ENCODE measurements at regions not wholly inside any gene's neighbourhood (a gene's known extent, or its start where the extent isn't known, plus 50 kb on each side); places are given as distances from the start of the nearest gene placed in this dataset.

- DNase-seq (ENCODE audit: low read depth, low spot score) (no peak), FAIRE-seq (no peak), ATAC-seq (no peak)
- intact Hi-C loops (cut with micrococcal nuclease; ENCODE audit: unreplicated experiment), result no loop called here
- no peaks in the 10 kb centered on the region for H3K79me2 ChIP-seq (ENCODE audit: control insufficient read depth, insufficient read depth, low read length)
- WGBS (ENCODE audit: insufficient coverage, insufficient replicate concordance, low lambda C conversion rate, missing lambda C conversion rate), result 40% methylated on average over 11 of the region's 11 CpGs
- no peaks in the 10 kb centered on the region for H4K20me1 ChIP-seq (ENCODE audit: control insufficient read depth, insufficient read depth)
- BruUV-seq (replicated peaks), result no TSS peak
- TF ChIP-seq POLR2AphosphoS2 (IDR thresholded peaks at IDR 0.05; ENCODE audit: low read depth, low read length) (no peak), YY1 (IDR thresholded peaks at IDR 0.05; ENCODE audit: low read depth, low read length) (no peak), RELA (IDR thresholded peaks at IDR 0.05; ENCODE audit: borderline replicate concordance, partially characterized antibody) (no peak), HDGF (IDR thresholded peaks at IDR 0.05) (no peak), EZH2 (IDR thresholded peaks at IDR 0.05; ENCODE audit: borderline replicate concordance, control insufficient read depth, low read depth, low read length) (no peak), SKIL (IDR thresholded peaks at IDR 0.05; ENCODE audit: low read depth, poor library complexity, severe bottlenecking) (no peak), FOS (IDR thresholded peaks at IDR 0.05; ENCODE audit: borderline replicate concordance, extremely low read depth, insufficient read length) (no peak), CHD1 (IDR thresholded peaks at IDR 0.05; ENCODE audit: low read depth, low read length) (no peak), TARDBP (IDR thresholded peaks at IDR 0.05; ENCODE audit: borderline replicate concordance) (no peak), ZSCAN29 (IDR thresholded peaks at IDR 0.05) (no peak), NFYB (IDR thresholded peaks at IDR 0.05; ENCODE audit: insufficient read depth, low read depth, low read length) (no peak), TCF3 (IDR thresholded peaks at IDR 0.05; ENCODE audit: borderline replicate concordance, insufficient read depth, low read depth, low read length) (no peak), ZBTB33 (IDR thresholded peaks at IDR 0.05) (no peak), TCF7 (IDR thresholded peaks at IDR 0.05; ENCODE audit: borderline replicate concordance) (no peak), NFYA (IDR thresholded peaks at IDR 0.05; ENCODE audit: borderline replicate concordance, low read depth, low read length) (no peak)
- TF ChIP-seq, protein P1, sequence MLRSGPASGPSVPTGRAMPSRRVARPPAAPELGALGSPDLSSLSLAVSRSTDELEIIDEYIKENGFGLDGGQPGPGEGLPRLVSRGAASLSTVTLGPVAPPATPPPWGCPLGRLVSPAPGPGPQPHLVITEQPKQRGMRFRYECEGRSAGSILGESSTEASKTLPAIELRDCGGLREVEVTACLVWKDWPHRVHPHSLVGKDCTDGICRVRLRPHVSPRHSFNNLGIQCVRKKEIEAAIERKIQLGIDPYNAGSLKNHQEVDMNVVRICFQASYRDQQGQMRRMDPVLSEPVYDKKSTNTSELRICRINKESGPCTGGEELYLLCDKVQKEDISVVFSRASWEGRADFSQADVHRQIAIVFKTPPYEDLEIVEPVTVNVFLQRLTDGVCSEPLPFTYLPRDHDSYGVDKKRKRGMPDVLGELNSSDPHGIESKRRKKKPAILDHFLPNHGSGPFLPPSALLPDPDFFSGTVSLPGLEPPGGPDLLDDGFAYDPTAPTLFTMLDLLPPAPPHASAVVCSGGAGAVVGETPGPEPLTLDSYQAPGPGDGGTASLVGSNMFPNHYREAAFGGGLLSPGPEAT (IDR thresholded peaks at IDR 0.05; ENCODE audit: low read depth), result no peak
- TF ChIP-seq, protein P2, sequence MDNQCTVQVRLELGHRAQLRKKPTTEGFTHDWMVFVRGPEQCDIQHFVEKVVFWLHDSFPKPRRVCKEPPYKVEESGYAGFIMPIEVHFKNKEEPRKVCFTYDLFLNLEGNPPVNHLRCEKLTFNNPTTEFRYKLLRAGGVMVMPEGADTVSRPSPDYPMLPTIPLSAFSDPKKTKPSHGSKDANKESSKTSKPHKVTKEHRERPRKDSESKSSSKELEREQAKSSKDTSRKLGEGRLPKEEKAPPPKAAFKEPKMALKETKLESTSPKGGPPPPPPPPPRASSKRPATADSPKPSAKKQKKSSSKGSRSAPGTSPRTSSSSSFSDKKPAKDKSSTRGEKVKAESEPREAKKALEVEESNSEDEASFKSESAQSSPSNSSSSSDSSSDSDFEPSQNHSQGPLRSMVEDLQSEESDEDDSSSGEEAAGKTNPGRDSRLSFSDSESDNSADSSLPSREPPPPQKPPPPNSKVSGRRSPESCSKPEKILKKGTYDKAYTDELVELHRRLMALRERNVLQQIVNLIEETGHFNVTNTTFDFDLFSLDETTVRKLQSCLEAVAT (IDR thresholded peaks at IDR 0.05), result no peak
- no peak overlapping the region for H3K4me2 ChIP-seq (ENCODE audit: control insufficient read depth, insufficient read depth)
- H2AFZ ChIP-seq (ENCODE audit: control insufficient read depth, low read depth, low read length), result no peak overlapping the region
- no peaks in the 10 kb centered on the region for H3K4me1 ChIP-seq (ENCODE audit: control insufficient read depth, insufficient read depth, low read length)
- no peak overlapping the region for H3K27ac ChIP-seq (ENCODE audit: control insufficient read depth, insufficient read depth)
- ChIA-PET SMC1A (ENCODE audit: uncharacterized antibody, unreplicated experiment) (interaction anchor here (1.0 kb wide), 1 partner anchor 28 kb away, joined by 3 read pairs; no protein-coding TSS in a partner anchor), POLR2A (no interaction called here), CTCF (no interaction called here), RAD21 (ENCODE audit: unreplicated experiment) (interaction anchor here (0.8 kb wide), 1 partner anchor 25 kb away, joined by 3 read pairs; no protein-coding TSS in a partner anchor)
- H3K4me3 ChIP-seq, result no peak overlapping the region
- H3K9ac ChIP-seq (ENCODE audit: control insufficient read depth, insufficient read depth, low read length), result no peak overlapping the region
- no peaks in the 10 kb centered on the region for H3K27me3 ChIP-seq (replicated peaks in 1 of 2; ENCODE audit: control insufficient read depth in 2 of 2, insufficient read depth in 2 of 2, low read length in 1 of 2)
- H3K9me3 ChIP-seq (replicated peaks; ENCODE audit: control insufficient read depth, insufficient read depth, low read length), result no peaks in the 10 kb centered on the region
- in situ Hi-C loops (cut with MboI), result no loop called here
- H3K36me3 ChIP-seq (ENCODE audit: control insufficient read depth in 2 of 2, insufficient read depth in 2 of 2, low read length in 1 of 2), result no peaks in the 10 kb centered on the region
Measured at GRCh38 chr5:167992868-167993267, 298.6 kb upstream of the WWC1 start.

All from GM12878 (cell line).